ENCODE measurements at regions not wholly inside any gene's neighbourhood (a gene's known extent, or its start where the extent isn't known, plus 50 kb on each side); places are given as distances from the start of the nearest gene placed in this dataset.
A peak's percentile ranks its signal among the peaks of the same experiment; 100 is the strongest.
"Not testable (repeated sequence)": the region's sequence is repeated elsewhere in the genome, so short reads cannot be mapped to it uniquely, and the experiment has no call there.

GRCh38 chr5:44943647-44944046, 134.9 kb downstream of the MRPS30 start:
- no peak for DNase-seq

GRCh38 chr5:44945743-44946142, 137.0 kb downstream of the MRPS30 start:
- no peak for DNase-seq

DNA sequence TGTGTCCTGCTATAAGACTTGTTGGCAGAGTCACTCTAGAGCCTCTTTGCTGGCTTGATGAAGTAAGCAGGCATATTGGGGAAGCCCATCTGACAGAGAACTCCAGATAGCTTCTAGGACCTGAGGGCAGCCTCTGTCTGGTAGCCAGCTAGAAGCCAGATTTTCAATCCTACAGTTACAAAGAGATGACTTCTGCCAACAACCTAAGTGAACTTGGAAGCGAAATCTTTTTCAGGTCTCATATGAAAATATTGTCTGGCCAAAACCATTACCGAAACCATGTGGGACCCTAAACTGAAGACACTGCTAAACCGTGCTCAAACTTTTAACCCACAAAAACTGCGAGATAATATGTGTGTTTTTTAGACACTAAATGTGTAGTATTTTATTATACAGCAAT, 140.9 kb downstream of the MRPS30 start:
- DNase-seq, result no peak

DNA sequence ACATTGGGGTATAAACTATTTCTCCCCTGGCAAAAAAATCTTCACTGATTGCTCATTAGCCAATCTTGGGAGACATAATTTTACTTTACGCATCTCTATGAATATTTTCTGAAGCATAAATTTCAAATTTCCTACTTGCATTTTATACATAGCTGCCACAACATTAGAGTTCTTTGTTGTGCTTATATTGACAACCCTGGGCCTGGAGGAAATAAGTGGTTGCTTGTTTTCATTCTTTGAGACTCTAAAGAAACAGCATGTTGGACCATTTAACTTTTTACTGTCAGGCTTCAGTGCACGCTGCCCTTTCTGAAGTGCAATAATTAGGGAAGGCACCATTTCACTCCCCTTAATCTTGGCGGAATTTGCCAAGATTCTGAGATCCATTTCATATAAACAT, 142.6 kb downstream of the MRPS30 start:
- no peak for DNase-seq

DNA sequence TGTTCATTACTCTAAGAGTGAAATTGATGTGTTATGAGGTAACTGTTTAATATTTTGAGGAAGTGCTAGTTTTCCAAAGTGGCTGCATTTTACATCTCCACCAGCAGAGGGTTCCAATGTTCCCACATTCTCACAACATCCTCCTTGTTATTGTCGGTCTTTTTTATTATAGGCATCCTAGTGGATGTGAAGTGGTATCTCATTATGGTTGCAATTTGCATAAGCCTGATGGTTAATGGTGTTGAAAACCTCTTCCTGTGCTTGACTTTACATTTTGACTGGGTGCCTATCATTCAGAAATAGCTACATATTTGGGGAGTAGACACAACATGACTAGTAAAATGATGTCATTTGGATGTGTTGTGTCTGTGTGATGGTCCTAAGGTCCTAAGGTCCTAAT, 143.6 kb downstream of the MRPS30 start:
- DNase-seq, result peak; percentile 41

DNA sequence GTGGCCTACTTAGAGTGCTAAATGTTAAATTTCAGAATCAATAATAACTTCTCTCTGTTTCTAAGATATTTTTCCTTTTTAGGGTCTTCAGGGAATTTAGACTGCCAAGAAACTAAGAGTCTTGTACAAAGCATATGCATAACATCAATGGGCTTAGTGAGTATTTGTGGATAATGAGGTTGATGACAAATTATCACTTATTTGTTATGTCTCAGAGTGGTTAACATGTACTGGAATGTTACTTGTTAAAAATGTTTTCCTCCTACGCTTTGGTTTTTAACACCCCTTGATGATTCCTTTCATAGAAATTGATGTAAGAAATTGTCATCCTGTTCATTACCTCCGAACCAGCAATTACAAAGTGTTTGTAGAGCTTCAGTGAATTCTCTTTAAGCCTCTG, 144.3 kb downstream of the MRPS30 start:
- no peak for DNase-seq

- DNase-seq, result not testable (repeated sequence)
These were observed 150.3 kb downstream of the MRPS30 start for GRCh38 chr5:44958943-44959454.

DNA sequence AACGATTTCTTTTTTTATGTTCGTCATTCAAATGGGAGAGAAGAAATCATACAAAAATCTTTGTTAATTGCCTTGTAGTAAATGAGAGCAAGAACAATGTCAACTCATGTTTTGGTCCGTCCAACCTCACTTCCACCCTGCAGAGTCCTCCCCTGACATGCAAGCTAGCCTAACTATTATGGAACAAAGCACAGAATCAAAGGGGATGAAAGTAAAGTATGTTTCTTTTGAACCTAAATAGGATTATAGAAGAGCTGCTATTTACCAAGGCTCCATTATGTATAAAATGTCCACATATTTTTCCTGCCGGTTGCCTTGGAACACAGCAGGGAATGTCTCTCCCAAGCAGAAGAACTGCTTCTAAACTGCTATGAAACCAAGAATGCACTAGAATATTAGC, 161.1 kb downstream of the MRPS30 start:
- no peak for DNase-seq

- DNase-seq, result not testable (repeated sequence)
These were observed 162.2 kb downstream of the MRPS30 start for GRCh38 chr5:44970963-44971362.

DNA sequence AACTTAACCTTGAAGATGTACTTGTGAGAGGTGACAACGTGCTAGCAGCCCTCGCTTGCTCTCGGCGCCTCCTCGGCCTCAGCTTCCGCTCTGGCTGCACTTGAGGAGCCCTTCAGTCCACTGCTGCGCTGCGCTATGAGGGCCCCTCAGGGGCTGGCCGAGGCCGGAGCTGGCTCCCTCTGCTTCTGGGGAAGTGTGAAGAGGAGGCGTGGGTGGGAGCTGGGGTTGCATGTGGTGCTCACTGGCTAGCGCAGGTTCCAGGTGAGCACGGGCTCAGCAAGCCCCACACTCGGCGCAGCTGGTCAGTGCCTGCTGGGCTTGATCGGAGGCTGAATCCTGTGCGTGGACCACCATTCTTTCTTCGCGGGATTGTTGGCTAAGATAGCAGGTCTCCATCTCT, 166.1 kb downstream of the MRPS30 start:
- DNase-seq, result no peak

GRCh38 chr5:44981708-44982107, 173.0 kb downstream of the MRPS30 start:
- no peak for DNase-seq

DNA sequence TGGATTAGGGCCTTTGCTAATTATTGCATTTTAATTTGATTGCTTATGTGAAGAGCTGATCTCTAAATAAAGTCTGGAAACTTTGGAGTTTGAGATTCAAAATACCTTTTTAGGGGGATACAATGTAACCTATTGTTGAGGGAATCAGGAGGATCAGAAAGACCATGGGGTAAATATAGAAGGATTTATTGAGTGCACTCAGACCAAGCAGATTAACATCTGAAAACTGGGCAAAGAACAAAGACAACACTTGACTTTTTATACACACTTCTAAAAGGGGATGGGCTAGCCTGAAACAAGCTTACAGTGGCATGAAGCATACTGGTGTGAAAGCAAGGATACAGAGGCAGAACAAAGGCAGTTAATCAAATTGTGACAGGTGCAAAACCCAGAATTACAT, 174.3 kb downstream of the MRPS30 start:
- no peak for DNase-seq

DNA sequence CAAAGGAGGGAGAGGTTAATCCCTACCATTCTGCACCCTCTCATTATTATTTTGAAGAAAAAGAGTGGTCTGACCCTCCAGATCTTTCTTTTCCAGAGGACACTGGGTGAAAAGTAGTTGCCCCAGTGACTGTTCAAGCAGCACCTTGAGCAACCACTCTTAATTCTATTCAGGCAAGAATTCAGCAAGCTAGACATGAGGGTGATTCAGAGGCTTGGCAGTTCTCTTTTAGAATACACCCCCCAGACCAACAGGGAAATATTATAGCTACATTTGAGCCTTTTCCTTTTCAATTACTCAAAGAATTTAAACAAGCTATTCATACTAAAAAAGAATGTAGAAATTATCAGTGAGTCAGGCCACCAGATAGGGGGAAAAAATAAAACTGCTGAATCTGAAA, 178.3 kb downstream of the MRPS30 start:
- DNase-seq, result no peak

DNA sequence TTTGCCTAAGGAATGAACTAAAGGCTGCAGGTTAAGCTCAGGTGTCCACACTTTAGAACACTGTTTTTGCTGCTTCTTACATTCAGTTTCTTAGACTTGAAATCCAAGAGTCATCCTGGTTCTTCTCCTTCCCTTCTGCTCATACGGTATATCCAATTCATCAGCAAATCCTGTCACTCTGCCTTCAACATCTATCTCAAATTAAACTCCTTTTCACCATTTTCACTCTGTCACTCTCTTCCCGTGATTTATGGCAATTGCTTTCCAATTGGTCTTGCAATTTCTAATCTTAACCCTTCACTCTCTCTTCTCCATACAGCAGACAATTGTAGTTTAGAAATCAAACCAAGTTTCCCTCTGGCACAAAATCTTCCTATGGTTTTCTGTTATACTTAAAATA, 182.9 kb downstream of the MRPS30 start:
- DNase-seq, result no peak

GRCh38 chr5:44993286-44993685, 184.5 kb downstream of the MRPS30 start:
- no peak for DNase-seq

DNA sequence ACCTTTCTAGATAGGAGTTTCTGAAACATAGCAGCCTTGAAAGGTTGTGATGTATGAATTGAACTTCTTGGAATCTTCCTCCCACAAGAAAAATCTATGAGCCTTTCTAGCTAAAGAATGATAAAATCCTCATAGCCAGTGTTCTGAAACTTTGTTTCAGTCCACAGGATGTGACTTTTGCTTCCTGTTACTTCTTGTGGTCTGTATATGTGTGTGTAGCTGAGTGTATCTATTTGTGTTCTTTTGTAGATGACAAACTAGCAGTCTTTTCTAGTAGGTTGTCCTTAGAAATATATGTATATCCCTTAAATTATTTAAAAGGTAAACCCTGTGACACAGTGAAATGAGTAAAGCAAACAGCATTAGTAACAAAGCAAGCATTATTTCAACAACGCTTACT, 188.8 kb downstream of the MRPS30 start:
- DNase-seq, result no peak

DNA sequence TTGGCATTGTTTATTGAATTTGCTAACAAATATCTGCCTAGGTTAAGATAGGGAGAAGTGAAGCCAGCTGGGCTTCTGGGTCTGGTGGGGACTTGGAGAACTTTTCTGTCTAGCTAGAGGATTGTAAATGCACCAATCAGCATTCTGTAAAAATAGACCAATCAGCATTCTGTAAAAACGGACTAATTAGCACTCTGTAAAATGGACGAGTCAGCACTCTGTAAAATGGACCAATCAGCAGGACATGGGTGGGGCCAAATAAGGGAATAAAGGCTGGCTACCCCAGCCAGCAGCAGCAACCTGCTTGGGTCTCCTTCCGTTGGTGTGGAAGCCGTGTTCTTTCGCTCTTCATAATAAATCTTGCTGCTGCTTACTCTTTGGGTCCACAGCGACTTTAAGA, 198.4 kb downstream of the MRPS30 start:
- DNase-seq, result not testable (repeated sequence)

DNA sequence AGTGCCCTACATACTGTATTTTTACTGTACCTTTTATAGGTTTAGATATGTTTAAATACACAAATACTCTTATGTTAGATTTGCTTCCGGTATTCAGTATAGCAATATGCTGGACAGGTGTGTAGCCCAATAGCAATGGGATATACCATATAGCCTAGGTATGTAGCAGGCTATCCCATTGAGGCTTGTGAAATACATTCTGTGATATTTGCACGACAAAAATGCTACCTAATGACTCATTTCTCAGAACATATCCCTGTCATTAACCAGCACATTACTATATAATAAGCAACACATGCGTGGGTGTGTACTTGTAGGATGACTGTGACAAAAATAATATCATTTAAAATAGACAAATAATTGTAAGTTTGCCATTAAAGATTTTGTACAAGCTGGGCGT, 208.8 kb downstream of the MRPS30 start:
- DNase-seq, result no peak

GRCh38 chr5:45029553-45029952, 220.8 kb downstream of the MRPS30 start:
- no peak for DNase-seq

GRCh38 chr5:45035991-45036390, 227.2 kb downstream of the MRPS30 start:
- DNase-seq, result no peak

DNA sequence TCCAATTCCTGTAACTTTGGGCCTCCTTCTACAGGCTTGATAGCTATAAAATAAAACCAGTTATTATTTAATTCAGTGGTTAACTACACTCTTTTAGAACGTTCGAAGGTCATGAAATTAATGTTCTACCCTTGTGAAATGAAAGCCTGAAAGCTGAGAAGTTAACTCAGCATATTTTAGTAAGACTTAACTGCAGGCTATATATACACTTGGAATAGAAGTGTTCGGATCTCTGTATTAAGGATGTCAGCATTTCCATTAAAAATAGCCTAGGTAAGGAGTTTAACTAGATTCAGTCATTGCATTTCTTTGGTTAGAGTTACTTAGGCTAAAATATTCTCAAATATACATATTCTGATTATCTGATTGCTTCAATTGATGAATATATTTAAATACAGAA, 229.2 kb downstream of the MRPS30 start:
- DNase-seq, result no peak

DNA sequence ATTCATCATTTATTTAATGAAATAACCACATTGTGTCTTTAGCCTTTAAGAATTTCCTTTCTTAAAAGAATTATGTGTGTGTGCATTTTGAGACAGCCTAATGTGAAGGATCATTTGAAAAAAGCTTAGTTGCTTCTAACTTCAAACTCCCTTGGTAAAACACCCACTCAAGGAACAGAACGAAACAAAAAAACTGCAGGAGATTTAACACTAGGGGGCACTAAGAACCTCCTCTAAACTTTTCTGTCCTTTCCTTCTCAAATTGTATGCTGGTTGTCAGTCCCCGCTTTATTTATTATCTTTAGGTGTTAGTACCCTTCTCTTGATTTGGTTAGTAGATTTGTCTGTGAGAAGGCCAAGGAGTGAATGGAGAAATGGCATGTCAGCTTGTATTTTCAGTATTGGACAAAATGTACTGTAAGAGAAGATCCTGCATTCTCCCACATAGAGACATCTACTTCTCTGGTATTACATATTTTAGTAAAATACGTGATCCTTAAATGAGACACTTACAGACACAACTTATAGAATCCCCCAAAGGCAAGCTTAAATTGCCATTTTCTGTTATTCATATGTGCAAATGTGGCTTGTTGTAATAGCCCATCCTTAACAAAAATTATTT, 229.7 kb downstream of the MRPS30 start:
- peak; percentile 48 for DNase-seq

DNA sequence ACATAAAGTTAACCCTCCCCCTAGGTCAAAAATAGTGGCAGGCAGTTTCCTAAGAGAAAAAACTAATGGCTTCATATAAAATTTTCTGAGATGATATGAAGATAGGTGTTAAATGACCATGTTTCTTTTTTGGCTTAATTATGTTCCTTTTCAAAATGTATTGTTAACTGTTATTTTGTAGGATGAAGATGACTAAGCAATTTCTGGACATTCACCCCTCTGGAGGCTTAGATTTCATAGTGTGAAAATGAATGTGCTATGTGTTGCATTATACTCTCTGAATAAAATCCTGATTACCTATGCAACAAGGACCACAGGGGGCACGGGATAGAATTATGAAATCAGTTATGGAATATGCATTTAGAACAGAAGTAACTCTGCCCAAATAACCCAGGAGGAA, 233.5 kb downstream of the MRPS30 start:
- no peak for DNase-seq

DNA sequence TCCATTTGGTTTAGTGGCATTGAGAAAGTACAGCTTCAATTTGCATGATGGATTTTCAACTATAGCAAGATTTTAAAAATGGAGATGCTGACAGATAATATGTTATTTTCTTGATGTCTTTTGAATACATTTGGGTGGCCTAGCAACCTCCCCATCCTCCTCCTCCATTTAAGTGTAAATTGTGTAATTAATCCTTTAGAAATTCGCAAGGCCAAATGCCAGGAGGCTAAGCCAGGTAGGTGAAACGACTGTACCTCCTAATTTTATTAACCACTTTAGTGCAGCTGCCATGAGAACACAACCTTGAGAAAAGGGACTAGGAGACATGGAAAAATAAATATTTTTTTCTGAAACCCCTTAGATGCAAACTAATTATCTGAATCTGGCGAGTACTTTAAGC, 248.8 kb downstream of the MRPS30 start:
- no peak for DNase-seq

GRCh38 chr5:45060724-45061123, 252.0 kb downstream of the MRPS30 start:
- DNase-seq, result no peak

DNA sequence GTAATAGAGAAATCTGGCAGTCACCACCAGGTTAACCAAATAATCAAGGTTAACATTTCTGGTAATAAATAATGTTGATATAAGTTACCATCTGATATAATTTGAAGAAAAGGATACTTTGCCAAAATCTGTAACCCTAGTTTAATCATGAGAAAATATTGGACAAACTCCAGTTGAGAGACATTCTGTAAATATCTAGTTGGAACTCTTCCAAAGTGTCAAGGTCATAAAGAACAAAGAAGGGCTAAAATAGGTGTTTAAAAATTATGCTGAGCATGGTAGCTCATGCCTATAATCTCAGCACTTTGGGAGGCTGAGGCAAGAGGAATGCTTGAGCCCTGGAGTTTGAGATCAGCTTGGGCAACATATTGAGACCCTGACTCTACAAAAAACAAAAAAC, 253.3 kb downstream of the MRPS30 start:
- no peak for DNase-seq

Data from hematopoietic multipotent progenitor cell treated with erythropoietin and hydrocortisone succinate and interleukin-3 and kit ligand, for 8 days (in vitro differentiated cells).